HCT116 (cell line): ENCODE measurements at regions not wholly inside any gene's neighbourhood (a gene's known extent, or its start where the extent isn't known, plus 50 kb on each side); places are given as distances from the start of the nearest gene placed in this dataset.

Experiments used
- ATAC-seq: fragments of 200-7000 bp; cut with Tn5 transposase; 2 replicates; pipeline ENCODE4 v1.9.1; 2020; ENCODE audit warnings: mild to moderate bottlenecking, moderate library complexity
- BruUV-seq: library from RNA; stranded (reverse); fragments of 400-500 nt; replicated peaks from 2 replicates; lab custom pipeline; 2021; lab: Mats Ljungman, UMichigan
- CTCF ChIA-PET: fragments of 300-600 bp; sonication (Branson Sonifier 250); formaldehyde crosslinking; loops from one replicate; lab custom pipeline; 2021; ENCODE audit warnings: antibody characterized with exemption; lab: Charles Lee
- POLR2A ChIA-PET: fragments of 300-600, 350-600 bp; sonication (Branson Sonifier 250); formaldehyde crosslinking; loops from one replicate; lab custom pipeline; 2021; ENCODE audit warnings: antibody characterized with exemption; lab: Charles Lee
- RAD21 ChIA-PET, 2 experiments: fragments of 300-600 bp; sonication (Branson Sonifier 250); formaldehyde crosslinking; loops; one replicate each; lab custom pipeline; 2023; ENCODE audit warnings: low total read pairs in 2 of 2; ENCODE audit not compliant: uncharacterized antibody in 2 of 2, unreplicated experiment in 2 of 2, low non-redundant PET in 1 of 2; lab: Charles Lee
- DNase-seq: peaks from one replicate; pipeline ENCODE4 v3.0.0-alpha.2; 2010; ENCODE audit warnings: low read depth, low spot score
- H2AFZ ChIP-seq: fragments of 200-600 bp; shearing (Covaris generic), sonication (generic); 2 replicates; pipeline ENCODE4 v1.6.1; 2017; ENCODE audit warnings: low read depth, mixed run types, mixed read lengths, antibody characterized with exemption, low read length; ENCODE audit not compliant: poor library complexity, severe bottlenecking
- H3K27ac ChIP-seq: 2 replicates; pipeline ENCODE4 v1.5.1; 2012; ENCODE audit warnings: low read depth, low read length
- H3K27me3 ChIP-seq: fragments of 200-600 bp; sonication (generic); 2 replicates; pipeline ENCODE4 v1.6.1; 2016; ENCODE audit warnings: mixed run types, low read length, mixed read lengths; ENCODE audit not compliant: insufficient read depth
- H3K36me3 ChIP-seq, 2 experiments: fragments of 200-500 bp in 1 of 2; fragments of 200-600 bp in 1 of 2; sonication (Bioruptor generic) in 1 of 2; sonication (generic) in 1 of 2; 2 replicates each; pipeline versions ENCODE4 v1.5.1 to v1.6.1; 2014 to 2016; ENCODE audit warnings: low read length in 2 of 2, inconsistent platforms in 1 of 2, mixed read lengths in 1 of 2, mixed run types in 1 of 2; ENCODE audit not compliant: insufficient read depth in 2 of 2, control insufficient read depth in 1 of 2
- H3K4me1 ChIP-seq, 2 experiments: fragments of 200-600 bp in 1 of 2; sonication (generic) in 1 of 2; 2 replicates each; pipeline versions ENCODE4 v1.5.1 to v1.6.1; 2012 to 2017; ENCODE audit warnings: low read length in 2 of 2, inconsistent platforms in 1 of 2, mild to moderate bottlenecking in 1 of 2, mixed read lengths in 1 of 2, mixed run types in 1 of 2, moderate library complexity in 1 of 2; ENCODE audit not compliant: insufficient read depth in 2 of 2, control insufficient read depth in 1 of 2
- H3K4me2 ChIP-seq: fragments of 200-600 bp; sonication (generic); 2 replicates; pipeline ENCODE4 v1.6.1; 2017; ENCODE audit warnings: mixed run types, low read length, mixed read lengths
- H3K4me3 ChIP-seq, 2 experiments: fragments of 200-600 bp in 1 of 2; sonication (generic) in 1 of 2; replicated peaks in 1 of 2; 2 replicates each; pipeline ENCODE4 v1.5.1; 2011 to 2016; ENCODE audit warnings: low read length in 2 of 2, control low read depth in 1 of 2, low read depth in 1 of 2, mild to moderate bottlenecking in 1 of 2, mixed read lengths in 1 of 2, mixed run types in 1 of 2
- H3K79me2 ChIP-seq: fragments of 200-600 bp; sonication (generic); 2 replicates; pipeline ENCODE4 v1.6.1; 2017; ENCODE audit warnings: mild to moderate bottlenecking, mixed run types, low read length, moderate library complexity, mixed read lengths; ENCODE audit not compliant: insufficient read depth
- H3K9ac ChIP-seq: fragments of 200-600 bp; sonication (generic); 2 replicates; pipeline ENCODE4 v1.6.1; 2016; ENCODE audit warnings: low read length, mixed read lengths
- H3K9me2 ChIP-seq: fragments of 200-600 bp; sonication (generic), shearing (Covaris generic); 2 replicates; pipeline ENCODE4 v1.6.1; 2017; ENCODE audit warnings: mixed run types, mild to moderate bottlenecking, moderate library complexity; ENCODE audit not compliant: insufficient read depth
- H3K9me3 ChIP-seq, 2 experiments: fragments of 200-500 bp in 1 of 2; fragments of 200-600 bp in 1 of 2; sonication (Bioruptor generic) in 1 of 2; sonication (generic) in 1 of 2; 2 replicates each; pipeline ENCODE4 v1.6.1; 2014 to 2017; ENCODE audit warnings: low read length in 2 of 2, mixed read lengths in 2 of 2, inconsistent platforms in 1 of 2, low read depth in 1 of 2, mild to moderate bottlenecking in 1 of 2, mixed run types in 1 of 2, moderate library complexity in 1 of 2; ENCODE audit not compliant: control insufficient read depth in 1 of 2, insufficient read depth in 1 of 2
- H4K20me1 ChIP-seq: fragments of 200-600 bp; sonication (generic), shearing (Covaris generic); 2 replicates; pipeline ENCODE4 v1.6.1; 2017; ENCODE audit warnings: mixed run types, mild to moderate bottlenecking, moderate library complexity; ENCODE audit not compliant: insufficient read depth
- CBX3 ChIP-seq: IDR thresholded peaks from 2 replicates; pipeline ENCODE4 v1.6.1; 2012; ENCODE audit warnings: low read depth
- CEBPB ChIP-seq: IDR thresholded peaks from 2 replicates; pipeline ENCODE4 v1.6.1; 2012; ENCODE audit warnings: low read depth
- ELF1 ChIP-seq: IDR thresholded peaks from 2 replicates; pipeline ENCODE4 v1.6.1; 2012; ENCODE audit warnings: low read depth, borderline replicate concordance
- EZH2 ChIP-seq: fragments of 200-600 bp; sonication (generic); IDR thresholded peaks from 2 replicates; pipeline ENCODE4 v1.6.1; 2017; ENCODE audit warnings: antibody characterized with exemption, mixed run types
- EZH2phosphoT487 ChIP-seq: fragments of 200-600 bp; IDR thresholded peaks from 2 replicates; pipeline ENCODE4 v1.6.1; 2018; ENCODE audit warnings: antibody characterized with exemption, borderline replicate concordance
- FOSL1 ChIP-seq: IDR thresholded peaks from 2 replicates; pipeline ENCODE4 v1.6.1; 2012; ENCODE audit warnings: low read depth
- JUND ChIP-seq: IDR thresholded peaks from 2 replicates; pipeline ENCODE4 v1.6.1; 2012
- POLR2A ChIP-seq: IDR thresholded peaks from 2 replicates; pipeline ENCODE4 v1.7.0; 2011; ENCODE audit warnings: borderline replicate concordance; ENCODE audit not compliant: insufficient read depth, insufficient read length; ENCODE audit errors: extremely low read depth
- POLR2AphosphoS5 ChIP-seq: IDR thresholded peaks from 2 replicates; pipeline ENCODE4 v1.6.1; 2011; ENCODE audit warnings: mild to moderate bottlenecking, low read depth, low read length, moderate library complexity
- RAD21 ChIP-seq: IDR thresholded peaks from 2 replicates; pipeline ENCODE4 v1.6.1; 2012; ENCODE audit warnings: low read depth, mild to moderate bottlenecking
- SP1 ChIP-seq: IDR thresholded peaks from 2 replicates; pipeline ENCODE4 v1.6.1; 2012; ENCODE audit warnings: low read depth
- TCF7L2 ChIP-seq: IDR thresholded peaks from 2 replicates; pipeline ENCODE4 v1.7.0; 2011; ENCODE audit warnings: borderline replicate concordance, inconsistent platforms; ENCODE audit not compliant: insufficient read depth, insufficient read length; ENCODE audit errors: extremely low read depth
- YY1 ChIP-seq: IDR thresholded peaks from 2 replicates; pipeline ENCODE4 v1.6.1; 2011; ENCODE audit warnings: low read length, low read depth, moderate library complexity, mild to moderate bottlenecking; ENCODE audit not compliant: insufficient replicate concordance; ENCODE audit errors: extremely low read depth
- intact Hi-C: fragments of 100-400 bp; cut with micrococcal nuclease; formaldehyde crosslinking; loops from 2 replicates; pipeline ENCODE4 v1.10.0; 2022
- TF ChIP-seq, protein P1 (sequence below): IDR thresholded peaks from 2 replicates; pipeline ENCODE4 v1.6.1; 2011; ENCODE audit warnings: mild to moderate bottlenecking, low read length, moderate library complexity; ENCODE audit not compliant: insufficient replicate concordance; ENCODE audit errors: extremely low read depth
- TF ChIP-seq, protein P2 (sequence below), 3 experiments: fragments of 200-600 bp in 1 of 3; sonication (generic) in 1 of 3; IDR thresholded peaks in 2 of 3; conservative IDR thresholded peaks in 1 of 3; 2 replicates each; pipeline ENCODE4 v1.5.1; 2012 to 2017; ENCODE audit warnings: low read depth in 2 of 3, low read length in 2 of 3, antibody characterized with exemption in 1 of 3, borderline replicate concordance in 1 of 3, control low read depth in 1 of 3, mild to moderate bottlenecking in 1 of 3, mixed read lengths in 1 of 3, mixed run types in 1 of 3, moderate library complexity in 1 of 3; ENCODE audit not compliant: insufficient read depth in 1 of 3
- TF ChIP-seq, protein P3 (sequence below): IDR thresholded peaks from 2 replicates; pipeline ENCODE4 v1.6.1; 2012
- TF ChIP-seq, protein P4 (sequence below): IDR thresholded peaks from 2 replicates; pipeline ENCODE4 v1.6.1; 2012

DNA sequence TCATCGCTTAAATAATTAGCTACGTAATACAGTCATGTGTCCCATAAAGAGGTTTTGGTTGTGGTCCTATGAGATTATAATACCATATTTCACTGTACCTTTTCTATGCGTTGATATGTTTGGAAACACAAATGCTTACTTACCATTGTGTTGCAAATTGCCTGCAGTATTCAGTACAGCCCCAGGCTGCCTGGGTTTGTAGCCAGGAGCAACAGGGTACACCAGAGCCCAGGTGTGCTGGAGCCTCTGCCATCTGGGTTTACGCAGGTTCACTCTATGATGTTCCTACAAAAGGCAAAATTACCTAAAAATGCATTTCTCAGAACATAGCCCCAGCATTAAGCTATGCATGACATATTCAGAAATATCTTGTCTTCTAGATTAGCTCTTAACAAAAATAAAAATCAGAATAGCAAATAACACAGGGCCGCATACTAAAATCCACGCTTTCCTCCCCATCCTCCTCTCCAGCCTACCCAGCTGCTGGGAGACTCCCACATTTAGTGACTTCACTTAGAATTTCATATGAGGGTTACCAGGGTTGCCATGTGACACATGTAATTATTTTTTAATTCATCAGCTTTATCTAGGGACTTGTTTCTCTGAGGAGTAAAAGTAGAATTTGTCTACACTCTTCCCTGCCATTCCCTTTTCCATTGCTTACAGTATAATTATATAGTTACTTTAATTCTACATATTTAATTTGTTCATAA lies 559.0 kb upstream of the ADARB2 start:
- Histone ChIP-seq H3K27ac (no peak overlapping the region), H3K36me3 (no peaks in the 10 kb centered on the region), H2AFZ (no peak overlapping the region), H3K9ac (no peak overlapping the region), H3K79me2 (no peaks in the 10 kb centered on the region), H4K20me1 (no peaks in the 10 kb centered on the region), H3K9me3 (peaks cover 10 to 14% of the 10 kb centered on the region in 2 experiments; a peak in 2 of 4 replicates), H3K4me3 (no peak overlapping the region), H3K4me2 (no peak overlapping the region), H3K4me1 (no peaks in the 10 kb centered on the region), H3K27me3 (no peaks in the 10 kb centered on the region), H3K9me2 (no peaks in the 10 kb centered on the region)
- DNase-seq (no peak), ATAC-seq (no peak)
- RAD21 ChIA-PET: no interaction called here
- POLR2A ChIA-PET: no interaction called here
- CTCF ChIA-PET: no interaction called here
- no peak for TF ChIP-seq EZH2
- TF ChIP-seq RAD21: no peak
- no TSS peak for BruUV-seq
- intact Hi-C loops: no loop called here

DNA sequence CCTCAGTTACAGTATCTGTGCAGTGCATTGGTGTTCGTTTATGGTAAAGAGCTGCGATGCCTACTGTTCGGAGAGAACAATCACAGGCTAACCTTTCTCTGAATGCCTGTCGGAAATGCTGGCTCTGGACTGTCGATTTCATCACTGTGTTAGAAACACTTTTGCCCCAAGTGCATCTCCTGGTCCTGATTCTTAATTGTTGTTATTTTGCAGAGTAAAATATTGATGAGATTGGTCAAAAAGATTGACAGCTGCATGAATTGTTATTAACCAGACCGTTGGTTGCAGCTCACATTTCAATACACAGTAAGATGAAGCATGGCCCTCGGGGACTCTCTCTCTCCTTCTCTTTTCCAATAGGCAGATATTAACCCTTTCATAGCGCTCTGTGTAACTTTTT lies 557.4 kb upstream of the ADARB2 start:
- no peak for DNase-seq
- no peaks in the 10 kb centered on the region for H3K36me3 ChIP-seq
- no peak overlapping the region for H3K9ac ChIP-seq
- no peaks in the 10 kb centered on the region for H3K9me2 ChIP-seq
- ChIA-PET CTCF (no interaction called here), RAD21 (no interaction called here), POLR2A (no interaction called here)
- no TSS peak for BruUV-seq
- H3K4me3 ChIP-seq: no peak overlapping the region
- H3K4me1 ChIP-seq: no peaks in the 10 kb centered on the region
- no peak overlapping the region for H3K27ac ChIP-seq
- no peak overlapping the region for H2AFZ ChIP-seq
- ATAC-seq: no peak
- no peak overlapping the region for H3K4me2 ChIP-seq
- H3K27me3 ChIP-seq: no peaks in the 10 kb centered on the region
- no peaks in the 10 kb centered on the region for H4K20me1 ChIP-seq
- no peaks in the 10 kb centered on the region for H3K79me2 ChIP-seq
- H3K9me3 ChIP-seq: peaks cover 7 to 12% of the 10 kb centered on the region in 2 experiments; a peak in 2 of 4 replicates
- intact Hi-C loops: no loop called here
- TF ChIP-seq POLR2A: no peak
- no peak for TF ChIP-seq FOSL1
- TF ChIP-seq, protein P1, sequence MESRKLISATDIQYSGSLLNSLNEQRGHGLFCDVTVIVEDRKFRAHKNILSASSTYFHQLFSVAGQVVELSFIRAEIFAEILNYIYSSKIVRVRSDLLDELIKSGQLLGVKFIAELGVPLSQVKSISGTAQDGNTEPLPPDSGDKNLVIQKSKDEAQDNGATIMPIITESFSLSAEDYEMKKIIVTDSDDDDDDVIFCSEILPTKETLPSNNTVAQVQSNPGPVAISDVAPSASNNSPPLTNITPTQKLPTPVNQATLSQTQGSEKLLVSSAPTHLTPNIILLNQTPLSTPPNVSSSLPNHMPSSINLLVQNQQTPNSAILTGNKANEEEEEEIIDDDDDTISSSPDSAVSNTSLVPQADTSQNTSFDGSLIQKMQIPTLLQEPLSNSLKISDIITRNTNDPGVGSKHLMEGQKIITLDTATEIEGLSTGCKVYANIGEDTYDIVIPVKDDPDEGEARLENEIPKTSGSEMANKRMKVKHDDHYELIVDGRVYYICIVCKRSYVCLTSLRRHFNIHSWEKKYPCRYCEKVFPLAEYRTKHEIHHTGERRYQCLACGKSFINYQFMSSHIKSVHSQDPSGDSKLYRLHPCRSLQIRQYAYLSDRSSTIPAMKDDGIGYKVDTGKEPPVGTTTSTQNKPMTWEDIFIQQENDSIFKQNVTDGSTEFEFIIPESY: no peak
- TF ChIP-seq ELF1: no peak
- TF ChIP-seq SP1: no peak
- no peak for TF ChIP-seq JUND
- no peak for TF ChIP-seq YY1
- no peak for TF ChIP-seq POLR2AphosphoS5
- TF ChIP-seq, protein P2, sequence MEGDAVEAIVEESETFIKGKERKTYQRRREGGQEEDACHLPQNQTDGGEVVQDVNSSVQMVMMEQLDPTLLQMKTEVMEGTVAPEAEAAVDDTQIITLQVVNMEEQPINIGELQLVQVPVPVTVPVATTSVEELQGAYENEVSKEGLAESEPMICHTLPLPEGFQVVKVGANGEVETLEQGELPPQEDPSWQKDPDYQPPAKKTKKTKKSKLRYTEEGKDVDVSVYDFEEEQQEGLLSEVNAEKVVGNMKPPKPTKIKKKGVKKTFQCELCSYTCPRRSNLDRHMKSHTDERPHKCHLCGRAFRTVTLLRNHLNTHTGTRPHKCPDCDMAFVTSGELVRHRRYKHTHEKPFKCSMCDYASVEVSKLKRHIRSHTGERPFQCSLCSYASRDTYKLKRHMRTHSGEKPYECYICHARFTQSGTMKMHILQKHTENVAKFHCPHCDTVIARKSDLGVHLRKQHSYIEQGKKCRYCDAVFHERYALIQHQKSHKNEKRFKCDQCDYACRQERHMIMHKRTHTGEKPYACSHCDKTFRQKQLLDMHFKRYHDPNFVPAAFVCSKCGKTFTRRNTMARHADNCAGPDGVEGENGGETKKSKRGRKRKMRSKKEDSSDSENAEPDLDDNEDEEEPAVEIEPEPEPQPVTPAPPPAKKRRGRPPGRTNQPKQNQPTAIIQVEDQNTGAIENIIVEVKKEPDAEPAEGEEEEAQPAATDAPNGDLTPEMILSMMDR (IDR thresholded peaks at IDR 0.05 in 2 of 3, conservative IDR thresholded peaks at IDR 0.05 in 1 of 3; ENCODE audit: borderline replicate concordance in 1 of 3, insufficient read depth in 1 of 3, low read depth in 2 of 3, low read length in 2 of 3): no peak
- TF ChIP-seq, protein P3, sequence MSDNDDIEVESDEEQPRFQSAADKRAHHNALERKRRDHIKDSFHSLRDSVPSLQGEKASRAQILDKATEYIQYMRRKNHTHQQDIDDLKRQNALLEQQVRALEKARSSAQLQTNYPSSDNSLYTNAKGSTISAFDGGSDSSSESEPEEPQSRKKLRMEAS: no peak
- TF ChIP-seq, protein P4, sequence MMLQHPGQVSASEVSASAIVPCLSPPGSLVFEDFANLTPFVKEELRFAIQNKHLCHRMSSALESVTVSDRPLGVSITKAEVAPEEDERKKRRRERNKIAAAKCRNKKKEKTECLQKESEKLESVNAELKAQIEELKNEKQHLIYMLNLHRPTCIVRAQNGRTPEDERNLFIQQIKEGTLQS: no peak
- no peak for TF ChIP-seq RAD21
- TF ChIP-seq EZH2phosphoT487: no peak
- TF ChIP-seq CEBPB: no peak
- TF ChIP-seq TCF7L2: no peak
- TF ChIP-seq CBX3: no peak
